ENCODE measurements at regions not wholly inside any gene's neighbourhood (a gene's known extent, or its start where the extent isn't known, plus 50 kb on each side); places are given as distances from the start of the nearest gene placed in this dataset.

DNA sequence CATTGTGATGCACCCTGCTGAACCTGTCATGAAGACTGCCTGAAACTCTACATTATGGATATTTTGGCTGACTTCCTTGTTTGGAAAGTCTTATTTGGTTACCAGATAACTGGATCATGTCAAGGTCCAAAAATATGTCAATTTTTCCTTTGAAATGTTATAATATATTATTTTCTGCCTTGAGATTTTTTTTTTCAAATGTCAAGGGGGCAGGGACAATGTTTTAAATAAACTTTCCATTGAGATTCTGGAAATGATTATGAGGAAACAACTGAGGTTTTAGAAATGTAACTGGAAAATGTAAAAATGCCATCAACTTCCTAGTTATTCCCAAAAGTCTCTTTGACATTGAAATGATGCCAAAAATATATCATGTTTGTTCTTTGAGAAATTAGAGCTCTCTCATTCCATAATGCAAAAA lies 117.0 kb downstream of the RFC3 start:
- TF ChIP-seq EGR1 (IDR thresholded peaks at IDR 0.05; ENCODE audit: low read depth in 2 of 2) (no peak), CTCF (IDR thresholded peaks at IDR 0.05; ENCODE audit: low read depth, low read length, missing input control) (no peak), RAD21 (IDR thresholded peaks at IDR 0.05) (no peak), RXRA (IDR thresholded peaks at IDR 0.05) (no peak), TAF1 (conservative IDR thresholded peaks at IDR 0.05) (no peak), SP1 (IDR thresholded peaks at IDR 0.05) (no peak), GABPA (IDR thresholded peaks at IDR 0.05 in 1 of 2, conservative IDR thresholded peaks at IDR 0.05 in 1 of 2) (no peak), HNF4G (IDR thresholded peaks at IDR 0.05) (no peak), JUND (IDR thresholded peaks at IDR 0.05) (no peak), YY1 (IDR thresholded peaks at IDR 0.05) (no peak), ATF3 (IDR thresholded peaks at IDR 0.05) (no peak)
- TF ChIP-seq, protein P1, sequence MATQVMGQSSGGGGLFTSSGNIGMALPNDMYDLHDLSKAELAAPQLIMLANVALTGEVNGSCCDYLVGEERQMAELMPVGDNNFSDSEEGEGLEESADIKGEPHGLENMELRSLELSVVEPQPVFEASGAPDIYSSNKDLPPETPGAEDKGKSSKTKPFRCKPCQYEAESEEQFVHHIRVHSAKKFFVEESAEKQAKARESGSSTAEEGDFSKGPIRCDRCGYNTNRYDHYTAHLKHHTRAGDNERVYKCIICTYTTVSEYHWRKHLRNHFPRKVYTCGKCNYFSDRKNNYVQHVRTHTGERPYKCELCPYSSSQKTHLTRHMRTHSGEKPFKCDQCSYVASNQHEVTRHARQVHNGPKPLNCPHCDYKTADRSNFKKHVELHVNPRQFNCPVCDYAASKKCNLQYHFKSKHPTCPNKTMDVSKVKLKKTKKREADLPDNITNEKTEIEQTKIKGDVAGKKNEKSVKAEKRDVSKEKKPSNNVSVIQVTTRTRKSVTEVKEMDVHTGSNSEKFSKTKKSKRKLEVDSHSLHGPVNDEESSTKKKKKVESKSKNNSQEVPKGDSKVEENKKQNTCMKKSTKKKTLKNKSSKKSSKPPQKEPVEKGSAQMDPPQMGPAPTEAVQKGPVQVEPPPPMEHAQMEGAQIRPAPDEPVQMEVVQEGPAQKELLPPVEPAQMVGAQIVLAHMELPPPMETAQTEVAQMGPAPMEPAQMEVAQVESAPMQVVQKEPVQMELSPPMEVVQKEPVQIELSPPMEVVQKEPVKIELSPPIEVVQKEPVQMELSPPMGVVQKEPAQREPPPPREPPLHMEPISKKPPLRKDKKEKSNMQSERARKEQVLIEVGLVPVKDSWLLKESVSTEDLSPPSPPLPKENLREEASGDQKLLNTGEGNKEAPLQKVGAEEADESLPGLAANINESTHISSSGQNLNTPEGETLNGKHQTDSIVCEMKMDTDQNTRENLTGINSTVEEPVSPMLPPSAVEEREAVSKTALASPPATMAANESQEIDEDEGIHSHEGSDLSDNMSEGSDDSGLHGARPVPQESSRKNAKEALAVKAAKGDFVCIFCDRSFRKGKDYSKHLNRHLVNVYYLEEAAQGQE (IDR thresholded peaks at IDR 0.05), result no peak
- TF ChIP-seq, protein P2, sequence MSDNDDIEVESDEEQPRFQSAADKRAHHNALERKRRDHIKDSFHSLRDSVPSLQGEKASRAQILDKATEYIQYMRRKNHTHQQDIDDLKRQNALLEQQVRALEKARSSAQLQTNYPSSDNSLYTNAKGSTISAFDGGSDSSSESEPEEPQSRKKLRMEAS (IDR thresholded peaks at IDR 0.05), result no peak
- TF ChIP-seq, protein P3, sequence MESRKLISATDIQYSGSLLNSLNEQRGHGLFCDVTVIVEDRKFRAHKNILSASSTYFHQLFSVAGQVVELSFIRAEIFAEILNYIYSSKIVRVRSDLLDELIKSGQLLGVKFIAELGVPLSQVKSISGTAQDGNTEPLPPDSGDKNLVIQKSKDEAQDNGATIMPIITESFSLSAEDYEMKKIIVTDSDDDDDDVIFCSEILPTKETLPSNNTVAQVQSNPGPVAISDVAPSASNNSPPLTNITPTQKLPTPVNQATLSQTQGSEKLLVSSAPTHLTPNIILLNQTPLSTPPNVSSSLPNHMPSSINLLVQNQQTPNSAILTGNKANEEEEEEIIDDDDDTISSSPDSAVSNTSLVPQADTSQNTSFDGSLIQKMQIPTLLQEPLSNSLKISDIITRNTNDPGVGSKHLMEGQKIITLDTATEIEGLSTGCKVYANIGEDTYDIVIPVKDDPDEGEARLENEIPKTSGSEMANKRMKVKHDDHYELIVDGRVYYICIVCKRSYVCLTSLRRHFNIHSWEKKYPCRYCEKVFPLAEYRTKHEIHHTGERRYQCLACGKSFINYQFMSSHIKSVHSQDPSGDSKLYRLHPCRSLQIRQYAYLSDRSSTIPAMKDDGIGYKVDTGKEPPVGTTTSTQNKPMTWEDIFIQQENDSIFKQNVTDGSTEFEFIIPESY (IDR thresholded peaks at IDR 0.05), result no peak

All from liver (tissue), 3 donors.